PC-3 (cell line): ENCODE measurements at regions not wholly inside any gene's neighbourhood (a gene's known extent, or its start where the extent isn't known, plus 50 kb on each side); places are given as distances from the start of the nearest gene placed in this dataset.

Source experiments
- ATAC-seq: fragments of 200-7000 bp; cut with Tn5 transposase; 2 replicates; pipeline ENCODE4 v1.9.1; 2020; ENCODE audit warnings: mild to moderate bottlenecking, moderate library complexity
- BruUV-seq: library from RNA; stranded (reverse); fragments of 400-500 nt; replicated peaks from 2 replicates; lab custom pipeline; 2021; lab: Mats Ljungman, UMichigan
- CTCF ChIA-PET: fragments of 300-600 bp; sonication (Branson Sonifier 250); formaldehyde crosslinking; loops from one replicate; lab custom pipeline; 2022; ENCODE audit warnings: antibody characterized with exemption; lab: Charles Lee
- POLR2A ChIA-PET: fragments of 300-600 bp; sonication (Branson Sonifier 250); formaldehyde crosslinking; loops from one replicate; lab custom pipeline; 2022; ENCODE audit warnings: antibody characterized with exemption; ENCODE audit not compliant: unreplicated experiment; lab: Charles Lee
- DNase-seq: peaks from one replicate; pipeline ENCODE4 v3.0.0-alpha.2; 2015
- H2AFZ ChIP-seq: fragments of 300-600 bp; sonication (generic); 2 replicates; pipeline ENCODE4 v1.6.0; 2016; ENCODE audit warnings: antibody characterized with exemption, low read length
- H3F3A ChIP-seq: fragments of 300-600 bp; sonication (generic); one replicate; pipeline ENCODE4 v1.6.0; 2017; ENCODE audit warnings: antibody characterized with exemption, low read length, control low read depth, mild to moderate bottlenecking; ENCODE audit not compliant: unreplicated experiment
- H3K27ac ChIP-seq: fragments of 300-600 bp; sonication (generic); 2 replicates; pipeline ENCODE4 v1.5.1; 2016; ENCODE audit warnings: mild to moderate bottlenecking, low read length
- H3K27me3 ChIP-seq: fragments of 300-600 bp; sonication (generic); 2 replicates; pipeline ENCODE4 v1.6.1; 2016; ENCODE audit warnings: low read length, mixed read lengths
- H3K36me3 ChIP-seq: fragments of 300-600 bp; sonication (generic); 2 replicates; pipeline ENCODE4 v1.6.1; 2016; ENCODE audit warnings: low read depth, mixed run types, low read length, mixed read lengths
- H3K4me1 ChIP-seq: fragments of 300-600 bp; sonication (generic); 2 replicates; pipeline ENCODE4 v1.5.1; 2016; ENCODE audit warnings: low read length; ENCODE audit not compliant: insufficient read depth
- H3K4me2 ChIP-seq: fragments of 300-600 bp; sonication (generic); 2 replicates; pipeline ENCODE4 v1.6.0; 2016; ENCODE audit warnings: low read length
- H3K4me3 ChIP-seq: fragments of 300-600 bp; sonication (generic); 2 replicates; pipeline ENCODE4 v1.5.1; 2016; ENCODE audit warnings: mild to moderate bottlenecking, low read length, mixed read lengths
- H3K79me2 ChIP-seq: fragments of 300-600 bp; sonication (generic); 2 replicates; pipeline ENCODE4 v1.6.1; 2017; ENCODE audit warnings: low read length, mixed read lengths
- H3K9ac ChIP-seq: fragments of 300-600 bp; sonication (generic); 2 replicates; pipeline ENCODE4 v1.6.0; 2016; ENCODE audit warnings: mild to moderate bottlenecking, low read length
- H3K9me2 ChIP-seq: fragments of 300-600 bp; sonication (generic); replicated peaks from 2 replicates; pipeline ENCODE4 v1.6.1; 2016; ENCODE audit warnings: mixed run types, low read length, mixed read lengths
- H3K9me3 ChIP-seq: fragments of 300-600 bp; sonication (generic); 2 replicates; pipeline ENCODE4 v1.6.1; 2016; ENCODE audit warnings: low read length, mixed read lengths
- H4K20me1 ChIP-seq: fragments of 300-600 bp; sonication (generic); 2 replicates; pipeline ENCODE4 v1.6.1; 2016; ENCODE audit warnings: low read length, mixed read lengths
- CTCF ChIP-seq: fragments of 300-600 bp; sonication (generic); conservative IDR thresholded peaks from 2 replicates; pipeline ENCODE4 v1.5.1; 2017; ENCODE audit warnings: antibody characterized with exemption, low read depth, mild to moderate bottlenecking, low read length
- EZH2 ChIP-seq: fragments of 300-600 bp; sonication (generic); IDR thresholded peaks from one replicate; pipeline ENCODE4 v1.6.1; 2017; ENCODE audit warnings: antibody characterized with exemption, mild to moderate bottlenecking, low read length; ENCODE audit not compliant: unreplicated experiment
- EZH2phosphoT487 ChIP-seq: fragments of 300-600 bp; sonication (generic); IDR thresholded peaks from 2 replicates; pipeline ENCODE4 v1.6.1; 2018; ENCODE audit warnings: mild to moderate bottlenecking, antibody characterized with exemption, low read length, borderline replicate concordance
- intact Hi-C: fragments of 100-400 bp; cut with micrococcal nuclease; formaldehyde crosslinking; loops from 2 replicates; pipeline ENCODE4 v1.9.0; 2023

- Histone ChIP-seq H3K4me3 (no peak overlapping the region), H3K9me2 (no peaks in the 10 kb centered on the region), H3K36me3 (no peaks in the 10 kb centered on the region), H2AFZ (no peak overlapping the region), H4K20me1 (no peaks in the 10 kb centered on the region), H3F3A (no peaks in the 10 kb centered on the region), H3K4me1 (no peaks in the 10 kb centered on the region), H3K9ac (no peak overlapping the region), H3K27me3 (no peaks in the 10 kb centered on the region), H3K79me2 (no peaks in the 10 kb centered on the region), H3K4me2 (no peak overlapping the region), H3K27ac (no peak overlapping the region), H3K9me3 (no peaks in the 10 kb centered on the region)
- DNase-seq (no peak), ATAC-seq (no peak)
- BruUV-seq: no TSS peak
- ChIA-PET CTCF (no interaction called here), POLR2A (no interaction called here)
- intact Hi-C loops: no loop called here
- TF ChIP-seq CTCF (no peak), EZH2phosphoT487 (no peak), EZH2 (no peak)
These were observed 138.8 kb downstream of the TWIST2 start for GRCh38 chr2:238986491-238987351.

GRCh38 chr2:238987352-238987981 is 139.6 kb downstream of the TWIST2 start:
- no peaks in the 10 kb centered on the region for H3F3A ChIP-seq
- H3K9ac ChIP-seq: no peak overlapping the region
- H3K4me2 ChIP-seq: no peak overlapping the region
- intact Hi-C loops: no loop called here
- ATAC-seq: no peak
- TF ChIP-seq EZH2 (no peak), CTCF (no peak), EZH2phosphoT487 (no peak)
- no peaks in the 10 kb centered on the region for H3K9me2 ChIP-seq
- H3K27ac ChIP-seq: no peak overlapping the region
- H3K4me1 ChIP-seq: no peaks in the 10 kb centered on the region
- ChIA-PET CTCF (no interaction called here), POLR2A (no interaction called here)
- no peaks in the 10 kb centered on the region for H4K20me1 ChIP-seq
- no peak overlapping the region for H3K4me3 ChIP-seq
- no peaks in the 10 kb centered on the region for H3K36me3 ChIP-seq
- H2AFZ ChIP-seq: no peak overlapping the region
- BruUV-seq: no TSS peak
- H3K27me3 ChIP-seq: no peaks in the 10 kb centered on the region
- H3K79me2 ChIP-seq: no peaks in the 10 kb centered on the region
- H3K9me3 ChIP-seq: no peaks in the 10 kb centered on the region
- DNase-seq: no peak

GRCh38 chr2:238988105-238988504 is 140.2 kb downstream of the TWIST2 start:
- H4K20me1 ChIP-seq: no peaks in the 10 kb centered on the region
- H3K9ac ChIP-seq: no peak overlapping the region
- H2AFZ ChIP-seq: no peak overlapping the region
- CTCF ChIA-PET: no interaction called here
- POLR2A ChIA-PET: no interaction called here
- no TSS peak for BruUV-seq
- no peaks in the 10 kb centered on the region for H3K27me3 ChIP-seq
- no peaks in the 10 kb centered on the region for H3K9me2 ChIP-seq
- intact Hi-C loops: no loop called here
- H3K79me2 ChIP-seq: no peaks in the 10 kb centered on the region
- no peak for ATAC-seq
- H3K9me3 ChIP-seq: no peaks in the 10 kb centered on the region
- DNase-seq: no peak
- no peaks in the 10 kb centered on the region for H3K4me1 ChIP-seq
- no peak overlapping the region for H3K4me3 ChIP-seq
- H3K36me3 ChIP-seq: no peaks in the 10 kb centered on the region
- H3K27ac ChIP-seq: no peak overlapping the region
- no peaks in the 10 kb centered on the region for H3F3A ChIP-seq
- TF ChIP-seq EZH2 (no peak), EZH2phosphoT487 (no peak)
- H3K4me2 ChIP-seq: no peak overlapping the region
